HEK293 (cell line): ENCODE measurements at regions not wholly inside any gene's neighbourhood (a gene's known extent, or its start where the extent isn't known, plus 50 kb on each side); places are given as distances from the start of the nearest gene placed in this dataset.

ENCODE experiments used
- CTCF ChIA-PET: fragments of 350-600 bp; formaldehyde crosslinking; extraction: SDS; loops from one replicate; lab custom pipeline; 2021; ENCODE audit warnings: antibody characterized with exemption; lab: Yijun Ruan, JAX
- POLR2A ChIA-PET: fragments of 300-600 bp; formaldehyde crosslinking; extraction: SDS; loops from one replicate; lab custom pipeline; 2020; ENCODE audit warnings: antibody characterized with exemption, inconsistent platforms; lab: Yijun Ruan, JAX
- H3K27ac ChIP-seq: fragments of 200-500 bp; sonication (Bioruptor generic); 2 replicates; pipeline ENCODE4 v1.5.1; 2014; ENCODE audit warnings: low read depth, low read length, control low read depth, inconsistent platforms; ENCODE audit errors: extremely low read depth
- H3K36me3 ChIP-seq, 2 experiments: fragments of 200-500 bp in 1 of 2; sonication (Bioruptor generic) in 1 of 2; 1 replicate in 1 of 2; 2 replicates in 1 of 2; pipeline ENCODE4 v1.5.1; 2014 to 2017; ENCODE audit warnings: inconsistent platforms in 2 of 2, low read length in 2 of 2; ENCODE audit not compliant: control insufficient read depth in 2 of 2, insufficient read depth in 1 of 2
- H3K4me1 ChIP-seq: fragments of 200-500 bp; sonication (Bioruptor generic); 2 replicates; pipeline ENCODE4 v1.5.1; 2014; ENCODE audit warnings: mild to moderate bottlenecking, low read length, inconsistent platforms; ENCODE audit not compliant: control insufficient read depth, insufficient read depth
- H3K4me3 ChIP-seq: 2 replicates; pipeline ENCODE4 v1.5.1; 2011; ENCODE audit warnings: low read depth, mild to moderate bottlenecking, control low read depth, low read length, moderate library complexity
- H3K9me3 ChIP-seq: fragments of 200-500 bp; sonication (Bioruptor generic); 2 replicates; pipeline ENCODE4 v1.5.1; 2014; ENCODE audit warnings: low read depth, low read length, inconsistent platforms; ENCODE audit not compliant: control insufficient read depth, insufficient read depth
- GLIS1 ChIP-seq: fragments of 450-650 bp; formaldehyde crosslinking; IDR thresholded peaks from 2 replicates; pipeline ENCODE4 v1.5.1; 2016; ENCODE audit warnings: missing biosample characterization, missing genetic modification characterization
- PATZ1 ChIP-seq: fragments of 450-650 bp; formaldehyde crosslinking; IDR thresholded peaks from 2 replicates; pipeline ENCODE4 v1.5.1; 2016; ENCODE audit warnings: missing biosample characterization, missing genetic modification characterization
- PRDM1 ChIP-seq: fragments of 450-650 bp; formaldehyde crosslinking; IDR thresholded peaks from 2 replicates; pipeline ENCODE4; 2016; ENCODE audit warnings: missing biosample characterization, missing genetic modification characterization
- RBAK ChIP-seq: fragments of 450-650 bp; formaldehyde crosslinking; IDR thresholded peaks from 2 replicates; pipeline ENCODE4 v1.5.1; 2016; ENCODE audit warnings: missing biosample characterization, missing genetic modification characterization
- SCRT2 ChIP-seq: fragments of 450-650 bp; formaldehyde crosslinking; IDR thresholded peaks from 2 replicates; pipeline ENCODE4 v1.5.1; 2016; ENCODE audit warnings: missing biosample characterization, missing genetic modification characterization
- TSHZ1 ChIP-seq: fragments of 450-650 bp; formaldehyde crosslinking; IDR thresholded peaks from 2 replicates; pipeline ENCODE4 v1.5.1; 2016; ENCODE audit warnings: missing biosample characterization, missing genetic modification characterization, borderline replicate concordance
- ZBTB17 ChIP-seq: fragments of 450-650 bp; formaldehyde crosslinking; IDR thresholded peaks from 2 replicates; pipeline ENCODE4 v1.5.1; 2016; ENCODE audit warnings: missing biosample characterization, missing genetic modification characterization
- ZBTB48 ChIP-seq: fragments of 450-650 bp; formaldehyde crosslinking; IDR thresholded peaks from 2 replicates; pipeline ENCODE4 v1.5.1; 2016; ENCODE audit warnings: missing biosample characterization, missing genetic modification characterization
- ZNF146 ChIP-seq: fragments of 450-650 bp; formaldehyde crosslinking; IDR thresholded peaks from 2 replicates; pipeline ENCODE4 v1.5.1; 2016; ENCODE audit warnings: missing biosample characterization, missing genetic modification characterization
- ZNF202 ChIP-seq: fragments of 450-650 bp; formaldehyde crosslinking; IDR thresholded peaks from 2 replicates; pipeline ENCODE4 v1.5.1; 2016; ENCODE audit warnings: missing biosample characterization, missing genetic modification characterization, borderline replicate concordance
- ZNF274 ChIP-seq, 2 experiments: fragments of 200-500 bp in 1 of 2; fragments of 450-650 bp in 1 of 2; sonication (Bioruptor generic) in 1 of 2; formaldehyde crosslinking in 1 of 2; IDR thresholded peaks; 2 replicates each; pipeline versions ENCODE4 v1.5.1 to v1.6.1; 2014 to 2016; ENCODE audit warnings: borderline replicate concordance in 1 of 2, inconsistent platforms in 1 of 2, low read length in 1 of 2, missing biosample characterization in 1 of 2, missing genetic modification characterization in 1 of 2
- ZNF473 ChIP-seq: fragments of 450-650 bp; formaldehyde crosslinking; IDR thresholded peaks from 2 replicates; pipeline ENCODE4 v1.5.1; 2017; ENCODE audit warnings: missing biosample characterization, missing genetic modification characterization
- ZNF518A ChIP-seq: fragments of 450-650 bp; formaldehyde crosslinking; conservative IDR thresholded peaks from 2 replicates; pipeline ENCODE4 v1.5.1; 2016; ENCODE audit warnings: low read depth, missing biosample characterization, missing genetic modification characterization
- ZNF645 ChIP-seq: fragments of 450-650 bp; formaldehyde crosslinking; IDR thresholded peaks from 2 replicates; pipeline ENCODE4; 2016; ENCODE audit warnings: missing biosample characterization, missing genetic modification characterization
- ZNF670 ChIP-seq: fragments of 450-650 bp; formaldehyde crosslinking; IDR thresholded peaks from 2 replicates; pipeline ENCODE4 v1.5.1; 2016; ENCODE audit warnings: missing biosample characterization, missing genetic modification characterization, low read depth
- ZNF704 ChIP-seq: fragments of 450-650 bp; formaldehyde crosslinking; IDR thresholded peaks from 2 replicates; pipeline ENCODE4 v1.5.1; 2016; ENCODE audit warnings: missing biosample characterization, missing genetic modification characterization
- ZNF747 ChIP-seq: fragments of 450-650 bp; formaldehyde crosslinking; IDR thresholded peaks from 2 replicates; pipeline ENCODE4 v1.5.1; 2016; ENCODE audit warnings: missing biosample characterization, missing genetic modification characterization

- ChIA-PET POLR2A (no interaction called here), CTCF (no interaction called here)
- no peaks in the 10 kb centered on the region for H3K36me3 ChIP-seq
- no peak overlapping the region for H3K27ac ChIP-seq
- H3K4me3 ChIP-seq, result no peak overlapping the region
- no peak for TF ChIP-seq ZNF670 (tag by site-specific recombination)
- TF ChIP-seq ZNF645 (tag by site-specific recombination), result no peak
- no peak for TF ChIP-seq ZNF202 (tag by site-specific recombination)
- TF ChIP-seq GLIS1 (tag by site-specific recombination), result no peak
- no peak for TF ChIP-seq SCRT2 (tag by site-specific recombination)
- TF ChIP-seq ZBTB17, result no peak
- no peak for TF ChIP-seq RBAK (tag by site-specific recombination)
- no peak for TF ChIP-seq ZNF473 (tag by site-specific recombination)
- no peak for TF ChIP-seq PATZ1 (tag by site-specific recombination)
- TF ChIP-seq PRDM1 (tag by site-specific recombination), result no peak
- no peak for TF ChIP-seq ZNF518A (tag by site-specific recombination)
- H3K4me1 ChIP-seq, result no peaks in the 10 kb centered on the region
- no peaks in the 10 kb centered on the region for H3K9me3 ChIP-seq
Observed at GRCh38 chr13:64997438-64997837, 2232.7 kb downstream of the PCDH9 start.

- ChIA-PET POLR2A (no interaction called here), CTCF (interaction anchor here (0.7 kb wide), 1 partner anchor 8 kb away, joined by 5 read pairs; no protein-coding TSS in a partner anchor)
- Histone ChIP-seq H3K9me3 (no peaks in the 10 kb centered on the region), H3K36me3 (no peaks in the 10 kb centered on the region), H3K27ac (no peak overlapping the region), H3K4me3 (no peak overlapping the region), H3K4me1 (no peaks in the 10 kb centered on the region)
- TF ChIP-seq ZNF274 (IDR thresholded peaks at IDR 0.05; ENCODE audit: low read length) (no peak), ZNF274 (tag by site-specific recombination; IDR thresholded peaks at IDR 0.05; ENCODE audit: borderline replicate concordance) (no peak), ZBTB48 (tag by site-specific recombination) (no peak), ZNF146 (no peak), ZNF747 (tag by site-specific recombination) (no peak), ZNF704 (tag by site-specific recombination) (no peak), TSHZ1 (tag by site-specific recombination) (no peak)
Observed at GRCh38 chr13:64993514-64994164, 2236.5 kb downstream of the PCDH9 start.
